ENCODE measurements at regions not wholly inside any gene's neighbourhood (a gene's known extent, or its start where the extent isn't known, plus 50 kb on each side); places are given as distances from the start of the nearest gene placed in this dataset.
"Not testable (repeated sequence)": the region's sequence is repeated elsewhere in the genome, so short reads cannot be mapped to it uniquely, and the experiment has no call there.

DNA sequence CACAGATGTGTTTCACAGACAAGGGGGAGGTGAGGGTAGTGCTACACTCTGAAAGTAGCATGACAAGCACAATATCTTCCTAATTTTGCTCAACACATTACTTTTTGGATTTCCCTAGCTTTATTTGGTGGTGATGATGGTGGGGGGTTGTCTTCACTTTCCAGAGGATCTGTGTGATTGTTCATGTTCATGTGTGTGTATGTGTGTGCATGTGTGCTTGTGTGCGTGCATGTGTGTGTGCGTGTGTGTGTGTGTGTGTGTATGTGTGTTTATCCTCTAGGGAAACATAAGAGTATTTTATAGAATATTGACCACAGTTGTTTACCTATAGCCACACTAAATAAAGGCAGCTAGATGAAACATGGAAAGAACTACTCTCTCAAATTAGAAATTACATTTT, 183.8 kb upstream of the EYA4 start:
- DNase-seq = no peak

DNA sequence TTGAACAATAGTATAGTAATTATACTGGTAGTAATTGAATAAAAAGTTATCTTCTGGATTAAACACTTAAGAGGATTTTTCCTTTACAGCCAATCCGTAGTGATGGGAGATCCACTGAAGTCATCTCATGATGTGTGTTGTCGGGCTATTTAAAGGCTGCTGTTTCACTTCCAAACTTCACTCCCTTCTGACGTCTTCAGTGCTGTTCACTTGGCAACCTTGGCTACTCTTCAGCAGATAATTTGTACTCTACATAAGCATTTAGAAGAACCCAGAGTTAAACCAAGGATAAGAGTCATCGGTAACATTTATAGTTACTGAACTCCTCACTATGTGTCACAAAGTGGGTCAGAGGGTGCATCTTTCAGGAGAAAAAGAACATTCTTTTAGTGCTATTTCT, 179.1 kb upstream of the EYA4 start:
- no peak for DNase-seq

DNA sequence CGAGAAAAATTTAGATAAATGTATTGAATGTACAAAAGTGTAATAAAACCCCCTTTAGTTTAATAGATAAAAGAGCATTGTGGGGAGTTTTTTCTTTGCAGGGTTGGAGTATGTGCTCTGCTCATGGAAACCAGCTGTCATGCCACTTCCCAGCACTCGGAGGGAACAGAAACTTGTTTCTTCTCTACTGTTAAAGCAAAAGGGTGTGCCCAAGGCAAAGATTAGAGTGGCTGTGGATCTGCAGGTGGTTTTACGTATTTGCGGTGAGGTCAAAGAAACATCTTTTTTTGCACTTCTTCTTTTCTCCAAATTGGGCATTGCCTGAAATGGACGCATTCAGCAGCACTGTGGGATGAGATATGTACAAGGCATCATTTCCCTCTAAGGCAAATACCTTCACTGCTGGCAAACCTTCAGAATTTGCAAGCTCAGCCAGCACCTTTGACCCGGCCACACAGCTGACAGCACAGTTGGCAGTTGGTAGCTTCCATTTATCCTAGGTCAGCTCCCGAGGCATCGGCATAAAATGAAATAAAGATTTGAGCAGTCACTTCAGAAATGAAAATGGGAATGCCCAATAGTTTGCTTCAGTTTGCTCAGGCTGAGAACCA, 178.4 kb upstream of the EYA4 start:
- no peak for DNase-seq

DNA sequence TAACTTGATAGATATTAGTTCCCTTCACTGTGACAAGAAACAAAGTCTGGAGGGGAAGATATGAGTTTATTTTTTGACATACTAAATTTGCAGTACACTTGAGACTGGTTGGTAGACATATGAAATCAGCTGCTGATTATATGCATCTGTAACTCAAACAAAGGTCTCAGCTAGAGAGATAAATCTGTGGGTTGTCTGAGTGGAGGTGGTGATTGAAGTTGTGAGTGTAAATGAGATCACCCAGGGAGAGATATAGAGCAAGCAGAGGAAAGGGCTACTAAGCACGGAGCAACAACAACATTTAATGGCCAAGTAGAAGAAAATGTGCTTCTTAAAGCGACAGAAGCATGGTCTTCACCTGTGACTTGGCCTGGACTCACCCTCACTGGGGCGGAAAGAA, 173.2 kb upstream of the EYA4 start:
- no peak for DNase-seq

DNA sequence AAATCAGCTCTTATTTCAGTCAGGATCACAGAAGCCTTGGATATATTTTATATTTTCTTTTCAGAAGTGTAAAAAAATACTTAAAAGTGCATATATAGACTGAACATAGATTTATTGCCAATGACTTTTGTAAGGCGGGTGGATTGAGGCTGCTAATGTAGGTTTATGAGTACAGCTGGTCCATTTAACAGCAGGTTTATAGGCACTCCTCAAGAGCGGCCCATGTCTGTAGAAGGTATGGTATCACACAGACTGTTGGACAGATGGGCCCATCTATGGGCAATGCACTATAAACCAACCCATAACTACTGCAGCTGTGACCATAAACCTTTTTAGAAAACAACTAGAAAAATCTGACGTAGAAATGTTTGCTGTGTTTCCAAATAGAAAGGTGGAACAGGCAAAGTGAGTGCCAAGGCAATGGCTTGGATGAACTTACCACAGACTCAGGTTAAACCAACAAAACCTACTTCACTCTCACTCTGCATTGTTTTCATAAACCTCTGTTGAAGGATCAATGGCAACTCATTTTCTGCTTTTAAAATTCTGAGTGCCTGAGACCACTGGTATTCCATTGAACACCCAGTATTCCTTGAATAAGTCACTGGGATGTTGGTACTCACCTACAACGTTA, 170.6 kb upstream of the EYA4 start:
- no peak for DNase-seq

DNA sequence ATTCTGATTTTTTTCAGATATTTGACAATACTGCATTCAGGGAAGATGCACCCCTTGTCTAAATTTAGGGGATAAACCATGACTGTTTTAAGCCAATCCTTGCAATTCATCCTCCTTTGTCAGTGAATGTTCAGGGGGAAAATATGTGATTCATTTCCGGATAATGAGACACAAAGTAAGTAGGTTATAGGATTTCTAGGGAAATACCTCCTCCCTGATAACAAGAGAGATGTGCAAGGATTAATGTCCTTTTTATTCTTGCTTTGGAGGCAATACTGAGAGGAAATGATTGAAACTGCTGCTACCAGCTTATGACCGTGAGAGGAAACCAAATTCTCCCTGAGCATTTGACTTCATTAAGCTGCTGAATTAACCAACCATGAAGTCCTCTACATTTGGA, 161.3 kb upstream of the EYA4 start:
- DNase-seq = no peak

DNA sequence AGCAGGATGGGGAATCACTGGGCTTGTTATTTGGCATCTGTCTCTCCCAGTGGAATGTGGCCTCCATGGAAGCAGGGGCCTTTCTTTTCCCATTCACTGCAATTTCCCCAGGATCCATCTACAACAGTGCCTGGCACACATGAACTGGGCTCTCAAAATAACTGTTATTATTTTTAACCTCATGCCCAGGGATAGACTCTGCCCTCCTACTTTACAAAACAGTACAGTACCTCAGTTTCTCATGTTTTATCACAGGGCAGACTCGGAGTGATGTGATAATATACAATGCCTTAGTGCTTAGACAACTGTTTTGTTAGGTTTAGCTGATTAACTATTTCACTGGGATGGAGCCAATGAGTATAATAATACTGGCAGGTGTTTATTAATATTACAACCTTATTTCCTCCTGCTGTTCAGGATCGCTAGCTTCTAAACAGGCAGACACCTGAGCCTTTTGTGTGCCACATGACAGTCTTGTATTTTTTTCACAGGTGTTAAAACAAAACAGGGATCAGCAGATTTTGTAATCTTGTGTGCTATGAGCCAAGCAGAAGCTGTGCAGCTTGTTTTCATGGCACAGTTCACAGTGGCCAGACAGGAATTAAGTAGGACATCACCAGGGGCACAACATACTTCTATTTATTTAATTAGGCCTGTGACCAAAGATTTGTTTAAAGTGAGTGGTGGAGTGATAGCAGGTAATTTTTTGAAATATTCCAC, 157.7 kb upstream of the EYA4 start:
- no peak for DNase-seq

DNA sequence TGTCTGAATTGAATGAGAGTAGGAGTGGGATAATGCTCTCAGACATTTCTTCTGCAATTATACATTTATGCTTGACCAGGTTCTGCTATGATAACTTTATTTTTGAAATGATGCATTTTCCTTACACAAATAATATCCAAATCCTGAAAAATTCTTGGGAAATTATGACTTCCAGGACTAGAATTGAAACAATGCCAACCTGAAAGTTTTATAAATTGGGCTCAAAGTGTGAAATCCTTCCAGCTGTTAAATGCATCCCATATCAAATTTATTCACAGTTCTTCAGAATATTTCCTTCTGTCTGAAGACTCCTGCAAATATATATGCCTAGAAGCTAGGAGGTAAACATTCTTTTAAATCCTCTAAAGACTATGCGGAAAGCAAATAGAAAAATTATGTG, 155.7 kb upstream of the EYA4 start:
- DNase-seq = no peak

DNA sequence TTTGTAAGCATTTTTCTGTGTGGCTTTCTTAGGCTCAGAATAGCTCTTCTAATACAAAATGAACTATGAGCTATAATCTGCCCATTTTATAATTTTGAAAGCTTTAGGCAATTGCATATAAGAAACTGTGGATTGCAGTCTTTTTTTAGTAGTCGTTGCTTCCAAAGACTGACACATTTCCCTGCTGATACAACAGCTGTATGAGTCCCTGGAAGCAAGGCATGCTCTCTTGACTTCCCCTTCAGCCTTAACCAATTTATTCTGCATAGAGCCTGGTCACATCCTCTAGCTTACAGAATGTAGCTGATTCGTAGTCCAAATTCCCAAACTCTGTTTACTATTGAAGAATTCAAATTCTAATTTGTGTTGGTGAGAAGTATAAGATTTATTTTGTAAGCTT, 155.3 kb upstream of the EYA4 start:
- DNase-seq = no peak

DNA sequence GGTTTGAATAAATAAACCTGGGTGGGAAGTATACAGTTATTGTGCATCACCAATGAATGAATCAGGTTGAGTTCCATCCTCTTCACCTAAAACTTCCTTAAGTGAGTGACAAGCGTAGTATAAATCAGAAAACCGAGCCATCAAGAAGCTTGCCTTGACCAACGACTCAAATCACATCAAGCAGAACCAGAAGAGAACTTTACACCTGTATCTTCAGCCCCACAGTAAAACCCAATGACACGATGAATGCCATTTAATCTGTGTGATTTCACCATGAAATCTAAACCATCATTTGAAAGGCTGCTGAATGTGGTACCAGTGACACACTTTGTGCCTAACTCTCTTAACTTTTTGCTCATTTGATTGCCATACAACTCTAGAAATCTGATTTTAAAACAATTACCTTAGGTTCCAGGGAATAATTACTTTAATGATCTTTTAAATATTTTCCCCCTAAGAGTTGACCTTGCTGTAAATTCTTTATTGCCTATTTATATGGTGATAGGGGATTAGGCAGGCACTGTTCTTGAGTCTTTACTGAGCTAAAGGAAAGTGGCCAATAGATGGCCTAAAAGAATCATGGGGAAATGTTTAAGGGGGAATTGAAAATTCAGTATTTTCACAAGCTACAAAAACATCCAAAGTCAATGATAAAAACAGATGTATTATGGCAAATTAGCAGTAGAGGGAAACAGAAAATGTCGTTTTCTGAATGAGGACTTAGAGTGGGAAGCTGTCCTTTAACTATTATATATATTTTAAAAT, 152.0 kb upstream of the EYA4 start:
- no peak for DNase-seq

DNA sequence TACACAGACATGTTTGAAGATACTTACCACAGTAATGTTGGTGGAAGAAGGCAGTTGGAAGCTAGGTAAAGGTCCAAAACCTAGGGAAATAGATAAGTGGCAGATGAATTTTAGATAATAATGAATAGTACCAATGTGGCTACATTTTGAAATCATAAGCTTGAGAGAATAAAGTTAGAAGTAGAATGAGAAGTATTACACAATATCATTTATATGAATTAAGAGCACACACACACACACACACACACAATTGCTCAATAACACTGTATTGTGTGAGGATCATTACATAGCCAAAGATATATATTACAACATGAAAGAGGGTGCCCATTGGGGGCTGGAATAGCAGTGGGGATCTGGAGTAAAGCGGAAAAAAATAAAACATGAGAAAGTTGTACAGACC, 149.0 kb upstream of the EYA4 start:
- DNase-seq = no peak

DNA sequence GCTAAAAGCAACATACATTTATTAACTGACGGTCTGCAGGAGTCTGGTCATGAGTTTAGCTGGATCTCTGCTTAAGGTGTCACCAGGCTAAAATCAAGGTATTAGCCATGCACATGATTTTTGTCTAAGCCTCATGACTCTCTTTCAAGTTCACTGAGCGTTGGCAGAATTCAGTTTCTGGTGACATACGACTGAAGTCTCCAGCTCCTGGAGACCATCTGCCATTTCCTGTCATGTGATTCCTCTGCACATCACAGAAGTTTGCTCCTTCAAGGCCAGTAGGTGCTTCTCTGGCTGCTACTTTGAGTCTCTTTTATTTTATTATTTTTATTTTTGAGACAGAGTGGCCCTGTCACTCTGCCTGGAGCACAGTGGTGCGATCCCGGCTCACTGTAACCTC, 148.4 kb upstream of the EYA4 start:
- no peak for DNase-seq

DNA sequence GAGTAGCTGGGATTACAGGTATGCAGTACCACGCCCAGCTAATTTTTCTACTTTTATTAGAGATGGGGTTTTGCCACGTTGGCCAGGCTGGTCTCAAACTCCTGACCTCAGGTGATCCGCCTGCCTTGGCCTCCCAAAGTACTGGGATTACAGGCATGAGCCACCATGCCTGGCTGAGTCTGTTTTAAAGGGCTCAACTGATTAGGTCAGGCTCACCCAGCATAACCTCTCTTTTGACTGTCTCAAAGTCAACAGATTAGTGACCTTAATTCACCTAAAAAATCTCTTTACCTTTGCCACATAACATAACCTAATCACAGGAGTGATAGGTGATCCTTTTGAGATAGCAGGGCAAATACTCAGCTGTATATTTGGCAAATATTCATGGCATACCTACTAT, 147.9 kb upstream of the EYA4 start:
- DNase-seq = not testable (repeated sequence)

DNA sequence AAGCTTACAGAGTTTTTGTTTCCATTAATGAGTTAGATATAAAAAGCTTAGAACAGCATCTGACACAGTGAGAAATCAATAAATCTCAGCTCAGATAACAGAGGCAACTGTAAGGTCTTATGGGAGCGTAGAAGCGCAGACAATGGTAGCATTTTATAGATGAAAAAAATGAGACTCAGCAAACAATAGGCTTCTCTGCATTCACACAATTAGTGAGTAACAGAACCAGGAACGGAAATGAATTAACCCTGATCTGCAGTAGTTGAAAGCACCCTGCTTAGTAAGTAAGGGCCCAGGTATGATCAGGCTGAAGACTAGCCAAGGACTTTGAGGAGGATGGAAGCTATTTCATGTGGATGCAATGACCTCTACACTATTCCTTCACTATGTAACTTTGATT, 147.2 kb upstream of the EYA4 start:
- no peak for DNase-seq

DNA sequence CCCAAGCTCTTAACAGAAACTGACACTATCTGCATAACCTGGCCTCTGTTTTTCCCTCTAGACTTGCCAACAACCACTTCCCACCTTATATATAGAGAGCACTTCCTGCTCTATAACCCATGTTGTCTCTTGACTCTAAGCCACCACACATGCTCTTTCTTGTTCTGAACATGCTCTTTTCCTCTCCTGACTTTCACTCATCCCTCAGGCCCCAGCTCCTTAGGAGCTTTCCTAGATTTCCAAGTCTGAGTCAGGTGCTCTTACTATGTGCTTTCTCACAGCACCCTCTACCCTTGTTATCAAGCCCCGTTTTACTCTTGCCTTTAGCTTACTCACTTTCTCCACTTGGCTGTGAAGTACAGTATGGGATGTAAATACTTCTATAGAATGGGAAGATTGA, 143.9 kb upstream of the EYA4 start:
- DNase-seq = no peak

DNA sequence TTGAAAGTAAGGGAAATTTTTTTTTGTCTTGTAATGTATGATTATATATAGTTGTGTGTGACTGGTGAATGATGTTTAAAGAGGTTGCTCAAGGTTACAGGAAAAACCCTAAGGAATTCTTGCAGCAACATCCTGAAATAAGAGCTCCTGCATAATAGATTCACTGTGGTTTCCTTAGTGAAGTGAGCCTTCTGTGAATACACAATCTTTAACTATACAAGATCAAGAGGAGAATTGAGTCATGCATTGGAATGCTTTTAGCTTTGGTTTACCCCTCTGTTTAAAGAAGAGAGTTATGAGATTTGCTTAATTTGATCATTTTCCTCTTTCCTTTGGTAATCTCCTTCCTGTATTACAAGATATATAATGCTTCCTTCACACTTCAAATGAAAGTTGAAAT, 141.6 kb upstream of the EYA4 start:
- no peak for DNase-seq

DNA sequence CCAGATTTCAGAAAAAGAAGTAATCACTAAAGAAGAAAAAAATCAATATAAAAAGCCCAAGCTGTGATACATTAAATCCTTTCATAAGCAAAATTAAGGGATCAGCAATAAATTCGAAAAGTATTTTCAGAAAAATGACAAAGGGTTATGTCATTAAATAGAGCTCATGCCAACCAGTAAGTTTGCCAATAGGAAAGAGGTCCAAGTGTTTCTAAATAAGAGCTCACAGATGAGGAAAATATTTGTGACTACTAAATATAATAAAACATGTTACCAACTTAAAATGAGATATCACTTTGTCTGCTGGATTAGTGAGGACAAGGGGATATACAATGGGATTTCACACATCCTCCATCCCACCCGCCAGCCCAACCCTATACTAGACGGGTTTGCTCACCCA, 140.3 kb upstream of the EYA4 start:
- no peak for DNase-seq

DNA sequence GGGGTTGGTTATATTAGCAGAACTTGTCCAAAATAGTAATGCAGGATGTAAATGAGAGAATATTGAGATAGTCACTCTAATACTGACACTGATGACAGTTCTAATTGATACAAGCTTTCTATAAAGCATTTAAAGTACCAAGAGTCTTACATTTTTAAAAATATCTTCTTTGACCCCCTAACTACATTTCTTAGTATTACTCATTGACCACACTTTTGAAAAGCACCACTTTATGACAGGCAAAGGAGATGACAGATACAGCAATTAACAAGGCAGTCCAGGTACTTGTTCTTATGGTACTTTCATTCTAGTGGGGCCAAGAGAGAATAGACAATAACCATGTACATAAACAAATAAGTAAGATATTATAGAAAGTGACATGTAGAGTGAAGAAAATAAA, 139.4 kb upstream of the EYA4 start:
- no peak for DNase-seq

DNA sequence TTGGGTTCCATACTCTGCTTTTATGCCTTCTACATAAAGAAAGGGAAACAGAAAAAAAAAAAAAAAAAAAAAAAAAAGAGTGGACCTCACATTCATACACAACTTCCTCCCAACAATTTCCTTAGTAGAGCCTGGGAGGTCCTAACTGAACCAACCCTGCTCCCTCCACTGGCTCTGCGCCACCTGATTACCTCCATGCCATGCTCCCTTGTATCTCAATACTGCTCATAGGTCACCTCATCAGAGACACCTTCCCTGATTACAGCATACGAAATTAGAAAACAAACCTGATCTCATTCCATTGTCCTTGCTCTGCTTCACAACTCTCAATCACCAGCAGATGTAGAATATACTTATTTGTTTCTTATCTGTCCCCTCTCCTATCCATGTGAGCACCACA, 134.2 kb upstream of the EYA4 start:
- DNase-seq = no peak

DNA sequence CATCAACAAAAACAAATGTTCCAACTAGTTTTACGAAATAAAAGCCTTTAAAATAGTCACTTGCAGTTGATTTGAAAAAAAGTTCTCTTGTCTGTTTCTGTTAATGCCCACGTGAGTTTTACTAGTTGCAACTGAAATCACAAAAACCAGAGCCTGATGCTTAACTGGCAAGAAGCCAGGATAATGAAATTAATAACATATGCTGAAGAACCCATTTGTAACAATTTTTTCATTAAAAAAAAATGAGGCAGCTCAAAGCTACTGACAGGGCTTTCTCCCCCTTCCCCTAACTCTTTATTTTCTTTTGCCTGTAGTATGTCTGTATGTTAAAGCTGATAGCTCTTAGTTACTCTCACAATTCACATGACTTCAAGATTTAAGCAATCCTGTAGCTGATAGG, 132.7 kb upstream of the EYA4 start:
- DNase-seq = no peak

DNA sequence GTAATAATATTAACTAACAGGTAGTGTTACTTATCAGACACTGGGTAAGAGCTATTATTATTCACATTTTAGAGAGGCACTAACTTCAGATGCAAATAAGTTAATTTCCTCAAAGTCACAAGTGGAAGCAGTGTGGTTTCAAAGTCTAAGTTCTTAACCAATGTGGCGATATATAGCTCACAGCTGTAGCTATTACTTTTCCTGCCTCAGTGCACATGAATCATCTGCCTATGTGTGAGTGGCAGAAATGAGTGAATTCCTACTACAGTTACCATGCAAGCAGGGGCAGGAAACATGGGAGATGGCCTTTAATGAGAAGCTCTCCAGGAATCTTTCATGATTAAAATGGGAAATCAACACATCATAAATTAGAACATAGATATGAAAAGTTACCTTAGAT, 126.2 kb upstream of the EYA4 start:
- no peak for DNase-seq

DNA sequence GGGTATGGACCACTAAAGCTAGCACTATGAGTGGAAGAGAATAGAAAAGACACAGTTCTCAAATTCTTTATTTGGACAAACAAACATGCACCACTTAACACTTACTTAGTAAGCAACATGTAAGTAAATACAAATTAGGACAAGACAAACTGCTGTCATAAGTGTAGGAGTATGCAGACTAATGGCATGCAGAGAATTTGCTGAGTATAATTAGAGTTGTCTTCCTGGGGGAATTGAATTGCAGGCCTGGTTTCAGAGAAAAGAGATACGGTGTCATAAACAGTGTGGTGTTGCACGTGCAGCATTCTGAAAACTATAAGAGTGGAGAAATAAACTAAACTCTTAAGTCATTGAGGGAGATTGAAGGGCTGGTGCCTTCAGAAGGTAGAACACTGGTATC, 125.2 kb upstream of the EYA4 start:
- DNase-seq = no peak

DNA sequence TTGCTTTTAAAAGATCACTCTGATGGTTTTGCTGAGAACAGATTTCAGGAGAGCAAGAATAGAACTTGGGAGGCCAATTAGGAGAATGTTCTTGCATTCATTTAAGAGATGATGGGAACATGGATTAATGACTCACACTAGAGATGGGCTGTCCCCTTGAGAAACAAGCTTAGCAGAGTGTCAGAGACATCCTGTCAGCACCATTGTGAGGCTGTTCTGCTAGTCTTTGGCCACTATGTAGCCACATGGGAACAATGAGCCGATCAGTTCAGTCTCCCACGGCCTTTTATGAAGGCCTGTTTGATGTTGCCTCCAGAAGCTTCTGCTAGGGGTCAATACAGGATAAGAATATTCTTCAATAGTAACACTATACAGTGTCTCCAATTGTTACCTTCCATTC, 113.0 kb upstream of the EYA4 start:
- no peak for DNase-seq

DNA sequence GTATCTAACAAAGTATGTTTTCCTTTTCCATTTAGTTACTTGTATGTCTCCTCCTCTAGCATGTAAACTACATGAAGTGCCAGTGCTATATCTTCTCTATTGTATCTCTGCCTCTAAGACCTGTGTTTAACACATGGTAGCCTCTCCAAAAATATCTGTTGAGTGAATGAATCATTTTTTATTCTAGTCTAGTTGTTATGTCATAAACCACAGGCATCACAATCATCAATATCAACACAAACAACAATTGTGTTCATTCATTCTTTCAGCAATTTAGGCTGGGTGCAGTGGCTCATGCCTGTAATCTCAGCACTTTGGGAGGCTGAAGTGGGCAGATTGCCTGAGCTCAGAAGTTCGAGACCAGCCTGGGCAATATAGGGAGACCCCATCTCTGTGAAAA, 111.6 kb upstream of the EYA4 start:
- no peak for DNase-seq

Data from activated naive CD4-positive, alpha-beta T cell treated with Interleukin-2 at 50 U/mL for 16 hours (primary cell).